Chondrocyte (in vitro differentiated cells): ENCODE measurements at regions not wholly inside any gene's neighbourhood (a gene's known extent, or its start where the extent isn't known, plus 50 kb on each side); places are given as distances from the start of the nearest gene placed in this dataset.

Source experiments
- DNase-seq: peaks from one replicate; pipeline ENCODE4 v3.0.0; 2021; ENCODE audit warnings: mixed read lengths, low spot score
- H3K27ac Mint-ChIP-seq: one replicate; pipeline ENCODE4 v1.8.0; 2021; ENCODE audit warnings: mild to moderate bottlenecking, moderate library complexity, mixed read lengths; ENCODE audit not compliant: unreplicated experiment
- H3K27me3 Mint-ChIP-seq: 2 replicates; pipeline ENCODE4 v1.8.0; 2021; ENCODE audit warnings: low read depth, mixed read lengths
- H3K36me3 Mint-ChIP-seq: 2 replicates; pipeline ENCODE4 v1.8.0; 2021; ENCODE audit warnings: low read depth, mixed read lengths
- H3K4me1 Mint-ChIP-seq: 2 replicates; pipeline ENCODE4 v1.8.0; 2021; ENCODE audit warnings: low read depth, mild to moderate bottlenecking, mixed read lengths
- H3K4me3 Mint-ChIP-seq: one replicate; pipeline ENCODE4 v1.8.0; 2021; ENCODE audit warnings: mild to moderate bottlenecking, moderate library complexity, mixed read lengths; ENCODE audit not compliant: unreplicated experiment
- H3K9me3 Mint-ChIP-seq: 2 replicates; pipeline ENCODE4 v1.8.0; 2021; ENCODE audit warnings: low read depth, mixed read lengths
- TF ChIP-seq, protein P1 (sequence below): fragments of 200-600 bp; sonication (generic); IDR thresholded peaks from 2 replicates; pipeline ENCODE4 v1.5.0; 2021; ENCODE audit warnings: antibody characterized with exemption, mild to moderate bottlenecking, moderate library complexity

DNA sequence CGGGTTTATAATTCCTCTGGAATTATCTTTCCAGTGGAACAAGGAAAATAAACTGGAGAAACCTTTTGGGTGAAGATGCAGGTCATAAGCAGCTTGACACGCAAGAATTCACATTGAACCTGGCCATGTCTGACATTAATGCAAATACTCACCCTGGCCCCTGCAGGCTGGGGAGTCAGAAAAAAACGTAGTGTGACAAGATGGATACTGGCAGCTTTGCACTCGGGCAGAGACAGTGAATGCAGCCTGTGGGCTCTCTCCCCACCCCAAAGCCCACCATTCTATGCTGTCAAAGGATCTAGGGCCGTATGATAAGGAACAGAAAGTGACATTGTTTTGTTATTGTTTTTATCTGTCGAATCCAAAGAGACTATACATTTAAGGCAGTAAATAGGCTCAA, 223.1 kb downstream of the RBM43 start:
- no peak for DNase-seq
- TF ChIP-seq, protein P1, sequence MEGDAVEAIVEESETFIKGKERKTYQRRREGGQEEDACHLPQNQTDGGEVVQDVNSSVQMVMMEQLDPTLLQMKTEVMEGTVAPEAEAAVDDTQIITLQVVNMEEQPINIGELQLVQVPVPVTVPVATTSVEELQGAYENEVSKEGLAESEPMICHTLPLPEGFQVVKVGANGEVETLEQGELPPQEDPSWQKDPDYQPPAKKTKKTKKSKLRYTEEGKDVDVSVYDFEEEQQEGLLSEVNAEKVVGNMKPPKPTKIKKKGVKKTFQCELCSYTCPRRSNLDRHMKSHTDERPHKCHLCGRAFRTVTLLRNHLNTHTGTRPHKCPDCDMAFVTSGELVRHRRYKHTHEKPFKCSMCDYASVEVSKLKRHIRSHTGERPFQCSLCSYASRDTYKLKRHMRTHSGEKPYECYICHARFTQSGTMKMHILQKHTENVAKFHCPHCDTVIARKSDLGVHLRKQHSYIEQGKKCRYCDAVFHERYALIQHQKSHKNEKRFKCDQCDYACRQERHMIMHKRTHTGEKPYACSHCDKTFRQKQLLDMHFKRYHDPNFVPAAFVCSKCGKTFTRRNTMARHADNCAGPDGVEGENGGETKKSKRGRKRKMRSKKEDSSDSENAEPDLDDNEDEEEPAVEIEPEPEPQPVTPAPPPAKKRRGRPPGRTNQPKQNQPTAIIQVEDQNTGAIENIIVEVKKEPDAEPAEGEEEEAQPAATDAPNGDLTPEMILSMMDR: no peak
- Mint-ChIP-seq H3K27ac (no peak overlapping the region), H3K9me3 (no peaks in the 10 kb centered on the region), H3K4me3 (no peak overlapping the region), H3K4me1 (peaks cover 6% of the 10 kb centered on the region), H3K27me3 (no peaks in the 10 kb centered on the region), H3K36me3 (no peaks in the 10 kb centered on the region)

DNA sequence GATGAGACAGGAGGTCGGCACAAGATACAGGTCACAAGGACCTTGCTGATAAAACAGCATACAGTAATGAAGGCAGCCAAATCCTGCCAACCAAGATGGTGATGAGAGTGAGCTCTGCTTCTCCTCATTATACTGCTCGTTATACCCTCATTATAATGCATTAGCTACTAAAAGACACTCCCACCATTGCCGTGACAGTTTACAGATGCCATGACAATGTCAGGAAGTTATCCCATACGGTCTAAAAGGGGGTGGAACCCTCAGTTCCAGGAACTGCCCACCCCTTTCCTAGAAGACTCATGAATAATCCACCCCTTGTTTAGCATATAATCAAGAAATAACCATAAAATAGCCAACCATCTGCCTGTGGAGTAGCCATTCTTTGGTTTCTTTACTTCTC, 224.2 kb downstream of the RBM43 start:
- DNase-seq: no peak
- Mint-ChIP-seq H3K9me3 (no peaks in the 10 kb centered on the region), H3K4me3 (no peak overlapping the region), H3K27ac (no peak overlapping the region), H3K27me3 (no peaks in the 10 kb centered on the region), H3K36me3 (no peaks in the 10 kb centered on the region), H3K4me1 (peaks cover 13% of the 10 kb centered on the region)
- TF ChIP-seq, protein P1: no peak

DNA sequence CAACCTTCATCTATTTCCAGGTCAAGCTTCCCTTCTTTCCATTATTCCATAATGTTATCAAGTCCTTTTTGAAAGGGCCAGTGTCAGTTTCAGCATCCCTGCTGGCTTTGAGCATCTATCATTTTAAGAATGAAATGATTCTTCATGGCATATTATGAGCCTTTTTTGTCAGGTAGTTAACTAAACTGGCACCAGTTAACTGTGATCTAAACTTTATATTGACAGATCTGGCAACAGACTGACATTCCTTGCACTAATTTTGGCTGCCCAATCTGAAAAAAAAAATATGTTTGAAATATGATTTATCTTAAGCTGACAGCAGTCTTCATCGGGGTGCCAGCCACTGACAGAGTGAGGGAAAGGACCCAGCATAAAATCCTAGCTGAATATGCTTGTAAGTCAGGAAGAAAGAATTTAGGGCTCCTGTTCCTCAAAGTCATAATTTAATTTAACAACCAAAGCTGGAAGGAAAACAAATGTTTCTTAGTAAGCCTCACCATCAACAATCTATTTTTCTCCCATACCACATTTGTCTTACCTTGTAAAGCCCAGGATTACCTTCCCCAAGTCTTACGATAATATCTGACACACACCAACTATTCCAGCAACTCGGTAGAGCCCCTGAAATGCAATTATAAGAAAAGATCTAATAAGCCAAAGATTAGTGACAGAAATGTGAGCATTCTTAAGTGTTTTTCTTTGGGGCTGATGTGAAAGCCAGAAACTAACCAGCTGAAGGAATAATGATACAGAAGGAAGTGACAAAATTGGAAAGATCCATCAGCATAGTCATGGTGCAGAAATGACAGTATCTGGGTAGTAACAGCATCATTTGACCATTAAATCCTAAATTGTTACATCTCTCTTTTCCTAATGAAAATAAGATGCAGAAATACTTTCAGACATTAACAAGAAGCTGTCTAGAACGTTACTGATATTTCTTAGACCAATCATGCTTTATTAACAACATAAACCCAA, 228.1 kb downstream of the RBM43 start:
- peaks cover 3% of the 10 kb centered on the region for H3K9me3 Mint-ChIP-seq
- peaks cover 31% of the 10 kb centered on the region for H3K4me1 Mint-ChIP-seq
- H3K27ac Mint-ChIP-seq: no peak overlapping the region
- H3K4me3 Mint-ChIP-seq: no peak overlapping the region
- no peaks in the 10 kb centered on the region for H3K27me3 Mint-ChIP-seq
- H3K36me3 Mint-ChIP-seq: no peaks in the 10 kb centered on the region
- DNase-seq: no peak
- TF ChIP-seq, protein P1: no peak

DNA sequence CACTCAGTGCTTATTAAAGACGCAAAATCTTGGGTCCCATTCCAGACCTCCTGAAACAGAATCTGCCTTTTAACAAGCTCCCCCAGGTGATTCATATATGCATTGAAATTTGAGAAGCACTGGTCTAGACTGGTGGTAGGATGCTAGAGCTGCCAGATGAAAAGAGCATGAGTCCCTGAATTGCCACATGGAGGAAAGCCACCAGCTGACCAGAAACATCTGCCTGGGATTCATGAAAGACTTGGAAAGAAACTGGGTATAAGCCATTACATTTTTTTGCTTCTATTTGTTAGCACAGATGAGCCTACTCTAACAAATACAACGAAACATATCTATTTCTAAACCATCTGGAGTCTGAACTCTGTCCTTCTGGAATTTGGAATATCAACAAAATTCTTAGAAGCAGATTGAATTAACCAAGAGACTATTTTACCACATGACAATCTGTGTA, 228.9 kb downstream of the RBM43 start:
- no peaks in the 10 kb centered on the region for H3K36me3 Mint-ChIP-seq
- no peaks in the 10 kb centered on the region for H3K27me3 Mint-ChIP-seq
- TF ChIP-seq, protein P1: no peak
- H3K27ac Mint-ChIP-seq: peak overlapping the region; percentile 22
- H3K4me1 Mint-ChIP-seq: peaks cover 31% of the 10 kb centered on the region
- H3K9me3 Mint-ChIP-seq: peaks cover 3% of the 10 kb centered on the region
- no peak overlapping the region for H3K4me3 Mint-ChIP-seq
- DNase-seq: no peak

DNA sequence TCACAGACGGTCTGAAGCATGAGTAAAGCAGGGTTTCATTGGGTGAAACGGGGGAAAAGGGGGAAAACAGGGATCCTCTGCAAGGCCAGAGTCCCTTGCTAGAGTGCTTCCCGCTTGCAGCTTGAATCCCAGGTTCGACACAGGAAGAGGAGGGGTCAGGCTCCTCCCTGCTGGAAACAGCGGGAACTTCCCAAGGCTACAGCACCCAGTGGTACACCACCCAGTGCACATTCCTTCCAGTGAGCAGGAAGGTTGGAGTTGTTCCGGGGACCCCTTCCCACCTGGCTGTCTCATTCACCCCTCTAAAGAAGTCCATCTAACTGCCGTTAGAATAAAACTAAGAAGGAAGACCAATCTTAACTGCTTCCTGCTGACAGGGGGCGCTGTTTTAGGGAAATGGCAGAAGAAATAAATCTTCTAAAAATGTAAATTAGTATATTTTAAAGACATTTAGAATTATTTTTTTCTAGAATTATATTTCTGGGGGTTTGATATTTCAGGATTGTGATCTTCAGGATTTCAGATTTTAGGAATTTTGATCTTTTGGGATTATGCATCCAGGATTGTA, 230.9 kb downstream of the RBM43 start:
- peaks cover 3% of the 10 kb centered on the region for H3K9me3 Mint-ChIP-seq
- no peak for DNase-seq
- H3K4me3 Mint-ChIP-seq: no peak overlapping the region
- no peaks in the 10 kb centered on the region for H3K27me3 Mint-ChIP-seq
- H3K27ac Mint-ChIP-seq: no peak overlapping the region
- H3K4me1 Mint-ChIP-seq: peaks cover 31% of the 10 kb centered on the region
- TF ChIP-seq, protein P1: peak; percentile 59
- H3K36me3 Mint-ChIP-seq: no peaks in the 10 kb centered on the region
